ENCODE measurements at regions not wholly inside any gene's neighbourhood (a gene's known extent, or its start where the extent isn't known, plus 50 kb on each side); places are given as distances from the start of the nearest gene placed in this dataset.

DNA sequence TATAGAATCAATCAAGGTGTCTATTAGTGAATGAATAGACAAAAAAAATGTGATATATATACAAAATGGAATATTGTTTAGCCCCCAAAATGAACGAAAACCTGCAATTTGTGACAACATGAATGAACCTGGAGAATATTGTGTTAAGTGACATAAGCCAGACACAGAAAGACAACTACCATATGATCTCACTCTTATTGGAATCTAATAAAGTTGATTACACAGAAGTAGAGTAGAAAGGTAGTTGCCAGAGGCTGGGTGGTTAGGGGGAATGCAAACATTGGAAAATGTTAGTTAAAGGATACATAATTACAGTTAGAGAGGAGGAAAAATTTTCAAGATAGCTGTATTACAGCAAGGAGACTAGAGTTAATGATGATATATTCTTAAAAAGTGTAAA lies 1962.3 kb downstream of the EFNA5 start:
- no peak overlapping the region for H3K27ac ChIP-seq
- TF ChIP-seq ZFX (IDR thresholded peaks at IDR 0.05), result no peak
- TF ChIP-seq, protein P1, sequence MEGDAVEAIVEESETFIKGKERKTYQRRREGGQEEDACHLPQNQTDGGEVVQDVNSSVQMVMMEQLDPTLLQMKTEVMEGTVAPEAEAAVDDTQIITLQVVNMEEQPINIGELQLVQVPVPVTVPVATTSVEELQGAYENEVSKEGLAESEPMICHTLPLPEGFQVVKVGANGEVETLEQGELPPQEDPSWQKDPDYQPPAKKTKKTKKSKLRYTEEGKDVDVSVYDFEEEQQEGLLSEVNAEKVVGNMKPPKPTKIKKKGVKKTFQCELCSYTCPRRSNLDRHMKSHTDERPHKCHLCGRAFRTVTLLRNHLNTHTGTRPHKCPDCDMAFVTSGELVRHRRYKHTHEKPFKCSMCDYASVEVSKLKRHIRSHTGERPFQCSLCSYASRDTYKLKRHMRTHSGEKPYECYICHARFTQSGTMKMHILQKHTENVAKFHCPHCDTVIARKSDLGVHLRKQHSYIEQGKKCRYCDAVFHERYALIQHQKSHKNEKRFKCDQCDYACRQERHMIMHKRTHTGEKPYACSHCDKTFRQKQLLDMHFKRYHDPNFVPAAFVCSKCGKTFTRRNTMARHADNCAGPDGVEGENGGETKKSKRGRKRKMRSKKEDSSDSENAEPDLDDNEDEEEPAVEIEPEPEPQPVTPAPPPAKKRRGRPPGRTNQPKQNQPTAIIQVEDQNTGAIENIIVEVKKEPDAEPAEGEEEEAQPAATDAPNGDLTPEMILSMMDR (conservative IDR thresholded peaks at IDR 0.05), result no peak

DNA sequence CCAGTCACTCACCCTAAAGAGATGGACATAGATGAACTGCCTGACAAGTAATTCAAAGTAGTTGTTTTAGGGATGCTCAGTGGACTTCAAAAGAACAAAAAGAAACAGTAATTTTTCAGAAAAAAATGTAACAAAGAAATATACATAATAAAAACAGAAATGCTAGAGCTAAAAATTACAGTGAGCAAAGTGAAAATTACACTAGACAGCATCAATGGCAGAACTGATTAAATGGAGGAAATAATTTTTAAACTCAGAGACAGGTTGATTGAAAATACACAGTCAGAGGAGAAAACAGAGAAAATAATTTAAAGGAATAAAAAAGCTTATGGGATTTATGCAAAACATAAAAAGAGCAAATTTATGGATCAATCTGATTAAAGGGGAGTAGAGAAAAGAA lies 1968.4 kb downstream of the EFNA5 start:
- no peak for TF ChIP-seq ZFX (IDR thresholded peaks at IDR 0.05)
- TF ChIP-seq, protein P1 (conservative IDR thresholded peaks at IDR 0.05), result no peak
- no peak overlapping the region for H3K27ac ChIP-seq

DNA sequence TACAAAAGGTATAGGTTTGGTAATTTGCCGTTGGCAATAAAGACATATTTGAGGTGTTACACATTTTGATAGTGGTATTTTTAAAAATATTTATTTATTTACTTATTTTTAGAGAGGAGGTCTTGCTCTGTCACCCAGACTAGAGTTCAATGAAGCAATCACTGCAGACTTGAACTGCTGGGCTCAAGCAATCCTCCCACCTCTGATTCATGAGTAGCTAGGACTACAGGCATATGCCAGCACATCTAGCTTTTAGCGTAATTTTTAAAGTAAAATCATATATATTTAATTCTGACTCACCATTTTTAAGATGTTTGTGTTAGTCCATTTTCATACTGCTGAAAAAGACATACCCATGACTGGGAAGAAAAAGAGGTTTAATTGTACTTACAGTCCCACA lies 1974.3 kb downstream of the EFNA5 start:
- no peak overlapping the region for H3K27ac ChIP-seq
- no peak for TF ChIP-seq ZFX (IDR thresholded peaks at IDR 0.05)
- TF ChIP-seq, protein P1 (conservative IDR thresholded peaks at IDR 0.05), result no peak

DNA sequence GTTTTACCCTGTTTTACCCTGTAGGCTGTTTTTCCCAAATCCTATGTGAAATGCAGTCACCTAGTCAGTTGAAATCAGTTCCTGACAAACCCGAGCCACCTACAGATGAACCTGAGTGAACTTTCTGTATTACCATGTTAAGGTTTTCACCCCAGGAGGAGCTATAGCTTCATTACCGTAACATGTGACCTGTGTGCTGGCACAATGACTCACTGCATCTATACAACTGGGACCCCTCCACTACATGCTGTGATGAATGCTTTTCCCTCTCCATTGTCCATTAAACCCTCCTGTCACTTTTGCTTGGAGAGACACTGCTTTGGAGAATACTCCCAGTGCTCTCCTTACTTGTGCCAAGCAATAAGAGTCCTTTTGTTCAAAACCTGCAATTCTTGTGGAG lies 1974.8 kb downstream of the EFNA5 start:
- no peak overlapping the region for H3K27ac ChIP-seq
- no peak for TF ChIP-seq ZFX (IDR thresholded peaks at IDR 0.05)
- TF ChIP-seq, protein P1 (conservative IDR thresholded peaks at IDR 0.05), result no peak

DNA sequence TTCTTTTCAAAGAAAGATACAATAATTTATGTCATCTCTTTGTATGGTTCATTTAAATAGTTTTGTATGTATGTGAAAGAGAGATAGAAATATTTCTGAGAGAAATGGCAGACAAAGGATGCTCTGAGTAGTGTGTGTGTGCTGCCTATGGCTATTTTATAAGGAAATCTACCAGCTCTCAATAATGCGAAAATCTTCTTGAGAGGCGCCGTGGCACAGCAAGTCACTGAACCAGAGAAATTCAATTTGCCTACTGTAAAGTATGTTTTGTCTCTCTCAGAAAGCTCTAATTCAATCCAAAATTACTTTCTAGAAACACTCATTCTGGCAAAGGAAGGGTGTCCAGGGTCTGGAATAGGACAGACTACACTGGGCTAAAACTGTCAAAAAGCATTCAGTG lies 1981.1 kb downstream of the EFNA5 start:
- TF ChIP-seq, protein P1 (conservative IDR thresholded peaks at IDR 0.05), result no peak
- no peak for TF ChIP-seq ZFX (IDR thresholded peaks at IDR 0.05)
- no peak overlapping the region for H3K27ac ChIP-seq

DNA sequence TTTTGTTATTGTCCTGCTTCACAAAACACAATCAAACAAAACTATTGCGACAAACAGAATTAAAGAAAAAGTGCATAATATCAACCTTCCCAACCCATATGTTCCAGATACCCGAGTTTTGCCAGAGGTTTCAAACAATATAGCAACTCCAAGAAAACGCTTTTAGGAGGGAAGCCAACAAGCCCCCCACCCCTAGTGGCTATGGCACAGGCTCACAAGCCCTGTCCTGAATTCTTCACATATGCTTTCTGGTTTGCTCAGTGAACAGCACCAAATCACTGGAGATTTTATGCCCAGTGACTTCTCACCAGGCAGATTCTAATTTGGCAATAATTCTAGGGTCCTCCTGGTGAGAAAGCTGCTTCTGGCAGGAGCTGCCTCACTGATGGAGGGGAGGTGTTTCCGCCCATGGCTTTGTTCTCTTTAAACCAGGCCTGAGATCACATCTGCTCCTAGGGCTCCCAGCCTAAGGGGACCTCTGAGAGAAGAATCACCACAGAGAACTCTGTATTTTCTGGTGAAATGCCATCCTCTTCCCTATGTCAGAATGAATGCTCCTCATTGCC lies 1982.4 kb downstream of the EFNA5 start:
- no peak for TF ChIP-seq ZFX (IDR thresholded peaks at IDR 0.05)
- TF ChIP-seq, protein P1 (conservative IDR thresholded peaks at IDR 0.05), result no peak
- H3K27ac ChIP-seq, result no peak overlapping the region

DNA sequence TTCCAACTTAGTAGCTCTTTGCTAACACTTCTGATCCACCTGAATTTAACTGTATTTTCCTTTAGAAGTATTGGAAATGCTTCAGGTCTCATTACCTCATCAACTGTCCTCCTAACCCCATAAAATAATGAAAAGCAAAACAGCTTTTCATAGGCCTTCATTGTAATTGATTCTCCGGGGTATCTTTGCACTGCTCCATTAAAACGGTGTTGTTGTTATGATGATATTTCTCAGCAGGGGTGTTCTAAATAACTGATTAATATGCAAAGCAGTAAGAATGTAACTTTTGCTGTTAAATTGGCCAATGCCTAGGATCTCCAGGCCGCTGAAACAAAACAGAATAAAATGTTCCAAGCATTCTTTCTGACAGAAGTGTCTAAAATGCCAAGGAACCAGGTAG lies 1983.2 kb downstream of the EFNA5 start:
- no peak overlapping the region for H3K27ac ChIP-seq
- no peak for TF ChIP-seq ZFX (IDR thresholded peaks at IDR 0.05)
- TF ChIP-seq, protein P1 (conservative IDR thresholded peaks at IDR 0.05), result no peak
